GM12878 (cell line): ENCODE measurements at regions not wholly inside any gene's neighbourhood (a gene's known extent, or its start where the extent isn't known, plus 50 kb on each side); places are given as distances from the start of the nearest gene placed in this dataset.

Experiments
- BCL3 ChIP-seq: IDR thresholded peaks from 2 replicates; pipeline ENCODE4 v1.6.1; 2011; ENCODE audit warnings: borderline replicate concordance, low read depth, mild to moderate bottlenecking, moderate library complexity, low read length; ENCODE audit not compliant: insufficient read depth, poor library complexity, severe bottlenecking
- CTCF ChIP-seq, 3 experiments: IDR thresholded peaks in 2 of 3; conservative IDR thresholded peaks in 1 of 3; 2 replicates each; pipeline ENCODE4 v1.5.1; 2011; ENCODE audit warnings: low read depth in 3 of 3, low read length in 3 of 3, mild to moderate bottlenecking in 3 of 3, control low read depth in 2 of 3, moderate library complexity in 2 of 3, inconsistent platforms in 1 of 3, mixed read lengths in 1 of 3; ENCODE audit not compliant: control insufficient read depth in 2 of 3, insufficient read depth in 1 of 3; ENCODE audit errors: extremely low read depth in 1 of 3
- ETV6 ChIP-seq, 2 experiments: fragments of 450-650 bp in 1 of 2; IDR thresholded peaks in 1 of 2; conservative IDR thresholded peaks in 1 of 2; 2 replicates each; pipeline ENCODE4 v1.6.1; 2014; ENCODE audit warnings: antibody characterized with exemption in 1 of 2, borderline replicate concordance in 1 of 2, low read depth in 1 of 2, mild to moderate bottlenecking in 1 of 2, moderate library complexity in 1 of 2
- HDAC6 ChIP-seq: fragments of 200-600 bp; sonication (generic); IDR thresholded peaks from one replicate; pipeline ENCODE4 v1.8.0; 2017; ENCODE audit warnings: antibody characterized with exemption; ENCODE audit not compliant: unreplicated experiment
- NR2C2 ChIP-seq: IDR thresholded peaks from 2 replicates; pipeline ENCODE4 v1.6.1; 2011; ENCODE audit warnings: borderline replicate concordance, low read depth; ENCODE audit not compliant: control insufficient read depth, insufficient read length

- TF ChIP-seq BCL3 (no peak), NR2C2 (no peak), CTCF (IDR thresholded peaks at IDR 0.05 in 2 of 3, conservative IDR thresholded peaks at IDR 0.05 in 1 of 3; ENCODE audit: control insufficient read depth in 2 of 3, extremely low read depth in 1 of 3, insufficient read depth in 1 of 3, low read depth in 3 of 3, low read length in 3 of 3) (no peak), ETV6 (conservative IDR thresholded peaks at IDR 0.05 in 1 of 2, IDR thresholded peaks at IDR 0.05 in 1 of 2; ENCODE audit: borderline replicate concordance in 1 of 2, low read depth in 1 of 2) (no peak), HDAC6 (no peak)
Observed at GRCh38 chr17:68169840-68170239, 78.0 kb upstream of the AMZ2 start.
